PC-9 (cell line): ENCODE measurements at regions not wholly inside any gene's neighbourhood (a gene's known extent, or its start where the extent isn't known, plus 50 kb on each side); places are given as distances from the start of the nearest gene placed in this dataset.

ENCODE experiments used
- BruUV-seq: library from RNA; stranded (reverse); fragments of 400-500 nt; replicated peaks from 2 replicates; lab custom pipeline; 2021; lab: Mats Ljungman, UMichigan
- CTCF ChIA-PET: fragments of 300-600 bp; sonication (Branson Sonifier 250); formaldehyde crosslinking; loops from one replicate; lab custom pipeline; 2022; ENCODE audit warnings: antibody characterized with exemption; lab: Charles Lee
- POLR2A ChIA-PET: fragments of 300-600 bp; sonication (Branson Sonifier 250); formaldehyde crosslinking; loops from one replicate; lab custom pipeline; 2022; ENCODE audit warnings: antibody characterized with exemption; ENCODE audit not compliant: unreplicated experiment; lab: Charles Lee
- DNase-seq, 2 experiments: peaks; one replicate each; pipeline versions ENCODE4 v3.0.0 to v3.0.0-alpha.2; 2015 to 2022; ENCODE audit warnings: mixed read lengths in 1 of 2
- H2AFZ ChIP-seq: fragments of 200-600 bp; sonication (generic); 2 replicates; pipeline ENCODE4 v1.8.1; 2017; ENCODE audit warnings: antibody characterized with exemption
- H3F3A ChIP-seq: fragments of 200-600 bp; sonication (generic); 2 replicates; pipeline ENCODE4 v1.8.1; 2017; ENCODE audit warnings: antibody characterized with exemption, mild to moderate bottlenecking, low read depth; ENCODE audit not compliant: insufficient read depth
- H3K27ac ChIP-seq: fragments of 200-600 bp; sonication (generic); 2 replicates; pipeline ENCODE4 v1.6.1; 2016; ENCODE audit warnings: mixed run types
- H3K27me3 ChIP-seq: fragments of 200-600 bp; sonication (generic); 2 replicates; pipeline ENCODE4 v1.6.1; 2016; ENCODE audit warnings: low read depth, mixed run types; ENCODE audit not compliant: insufficient read depth
- H3K36me3 ChIP-seq: fragments of 200-600 bp; sonication (generic); 2 replicates; pipeline ENCODE4 v1.6.1; 2016; ENCODE audit warnings: low read depth, mixed run types
- H3K4me1 ChIP-seq: fragments of 200-600 bp; sonication (generic); replicated peaks from 2 replicates; pipeline ENCODE4 v1.6.1; 2016; ENCODE audit warnings: mixed run types; ENCODE audit not compliant: insufficient read depth
- H3K4me2 ChIP-seq: fragments of 200-600 bp; sonication (generic); 2 replicates; pipeline ENCODE4 v1.6.1; 2017; ENCODE audit warnings: mixed run types
- H3K4me3 ChIP-seq: fragments of 200-600 bp; sonication (generic); 2 replicates; pipeline ENCODE4 v1.6.1; 2016; ENCODE audit warnings: mixed run types
- H3K79me2 ChIP-seq: fragments of 200-600 bp; sonication (generic); 2 replicates; pipeline ENCODE4 v1.6.1; 2017; ENCODE audit warnings: low read depth, mixed run types
- H3K9me2 ChIP-seq: fragments of 200-600 bp; sonication (generic); 2 replicates; pipeline ENCODE4 v1.8.1; 2017; ENCODE audit warnings: mild to moderate bottlenecking; ENCODE audit not compliant: insufficient read depth
- H3K9me3 ChIP-seq: fragments of 200-600 bp; sonication (generic); 2 replicates; pipeline ENCODE4 v1.8.1; 2016; ENCODE audit warnings: low read depth; ENCODE audit not compliant: insufficient read depth
- H4K20me1 ChIP-seq: fragments of 200-600 bp; sonication (generic); 2 replicates; pipeline ENCODE4 v1.8.1; 2017; ENCODE audit not compliant: insufficient read depth
- EZH2 ChIP-seq: fragments of 200-600 bp; sonication (generic); IDR thresholded peaks from 2 replicates; pipeline ENCODE4 v1.8.0; 2017; ENCODE audit warnings: antibody characterized with exemption, low read depth
- intact Hi-C: fragments of 100-400 bp; cut with micrococcal nuclease; formaldehyde crosslinking; loops from one replicate; pipeline ENCODE4 v1.10.0; 2022; ENCODE audit not compliant: unreplicated experiment
- TF ChIP-seq, protein P1 (sequence below): fragments of 200-600 bp; sonication (generic); conservative IDR thresholded peaks from 2 replicates; pipeline ENCODE4 v1.6.1; 2017; ENCODE audit warnings: mixed run types, antibody characterized with exemption, mild to moderate bottlenecking, moderate library complexity

DNA sequence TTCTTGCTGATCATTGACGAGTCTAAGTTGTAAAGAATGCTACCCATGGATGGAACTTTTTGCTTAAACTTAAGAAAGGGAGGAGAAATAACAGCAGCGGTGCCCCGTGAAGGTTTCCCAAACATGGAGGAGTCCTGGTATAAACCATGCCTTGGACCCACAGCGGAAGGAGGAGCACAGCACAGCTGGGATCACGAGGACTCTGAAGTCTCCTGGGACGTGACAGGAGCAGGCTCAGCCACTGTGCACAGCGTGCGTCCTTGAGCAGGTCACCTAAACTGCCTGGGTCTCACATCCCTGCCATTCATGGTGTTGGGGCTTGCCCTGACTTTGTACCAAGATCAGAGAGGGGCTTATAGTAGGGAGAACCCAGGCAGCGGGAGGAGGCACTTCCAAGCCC, 56.1 kb upstream of the UNC93A start:
- no peaks in the 10 kb centered on the region for H3K9me3 ChIP-seq
- DNase-seq, result no peak
- no peak overlapping the region for H3K27ac ChIP-seq
- H3K4me3 ChIP-seq, result no peak overlapping the region
- BruUV-seq, result no TSS peak
- intact Hi-C loops, result no loop called here
- H3K36me3 ChIP-seq, result no peaks in the 10 kb centered on the region
- TF ChIP-seq EZH2, result no peak
- TF ChIP-seq, protein P1, sequence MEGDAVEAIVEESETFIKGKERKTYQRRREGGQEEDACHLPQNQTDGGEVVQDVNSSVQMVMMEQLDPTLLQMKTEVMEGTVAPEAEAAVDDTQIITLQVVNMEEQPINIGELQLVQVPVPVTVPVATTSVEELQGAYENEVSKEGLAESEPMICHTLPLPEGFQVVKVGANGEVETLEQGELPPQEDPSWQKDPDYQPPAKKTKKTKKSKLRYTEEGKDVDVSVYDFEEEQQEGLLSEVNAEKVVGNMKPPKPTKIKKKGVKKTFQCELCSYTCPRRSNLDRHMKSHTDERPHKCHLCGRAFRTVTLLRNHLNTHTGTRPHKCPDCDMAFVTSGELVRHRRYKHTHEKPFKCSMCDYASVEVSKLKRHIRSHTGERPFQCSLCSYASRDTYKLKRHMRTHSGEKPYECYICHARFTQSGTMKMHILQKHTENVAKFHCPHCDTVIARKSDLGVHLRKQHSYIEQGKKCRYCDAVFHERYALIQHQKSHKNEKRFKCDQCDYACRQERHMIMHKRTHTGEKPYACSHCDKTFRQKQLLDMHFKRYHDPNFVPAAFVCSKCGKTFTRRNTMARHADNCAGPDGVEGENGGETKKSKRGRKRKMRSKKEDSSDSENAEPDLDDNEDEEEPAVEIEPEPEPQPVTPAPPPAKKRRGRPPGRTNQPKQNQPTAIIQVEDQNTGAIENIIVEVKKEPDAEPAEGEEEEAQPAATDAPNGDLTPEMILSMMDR, result no peak
- ChIA-PET CTCF (no interaction called here), POLR2A (no interaction called here)
- H3K9me2 ChIP-seq, result no peaks in the 10 kb centered on the region
- H3K79me2 ChIP-seq, result no peaks in the 10 kb centered on the region
- no peaks in the 10 kb centered on the region for H3F3A ChIP-seq
- peaks cover 78% of the 10 kb centered on the region for H3K27me3 ChIP-seq
- H3K4me2 ChIP-seq, result no peak overlapping the region
- H2AFZ ChIP-seq, result no peak overlapping the region
- H4K20me1 ChIP-seq, result no peaks in the 10 kb centered on the region
- no peaks in the 10 kb centered on the region for H3K4me1 ChIP-seq

DNA sequence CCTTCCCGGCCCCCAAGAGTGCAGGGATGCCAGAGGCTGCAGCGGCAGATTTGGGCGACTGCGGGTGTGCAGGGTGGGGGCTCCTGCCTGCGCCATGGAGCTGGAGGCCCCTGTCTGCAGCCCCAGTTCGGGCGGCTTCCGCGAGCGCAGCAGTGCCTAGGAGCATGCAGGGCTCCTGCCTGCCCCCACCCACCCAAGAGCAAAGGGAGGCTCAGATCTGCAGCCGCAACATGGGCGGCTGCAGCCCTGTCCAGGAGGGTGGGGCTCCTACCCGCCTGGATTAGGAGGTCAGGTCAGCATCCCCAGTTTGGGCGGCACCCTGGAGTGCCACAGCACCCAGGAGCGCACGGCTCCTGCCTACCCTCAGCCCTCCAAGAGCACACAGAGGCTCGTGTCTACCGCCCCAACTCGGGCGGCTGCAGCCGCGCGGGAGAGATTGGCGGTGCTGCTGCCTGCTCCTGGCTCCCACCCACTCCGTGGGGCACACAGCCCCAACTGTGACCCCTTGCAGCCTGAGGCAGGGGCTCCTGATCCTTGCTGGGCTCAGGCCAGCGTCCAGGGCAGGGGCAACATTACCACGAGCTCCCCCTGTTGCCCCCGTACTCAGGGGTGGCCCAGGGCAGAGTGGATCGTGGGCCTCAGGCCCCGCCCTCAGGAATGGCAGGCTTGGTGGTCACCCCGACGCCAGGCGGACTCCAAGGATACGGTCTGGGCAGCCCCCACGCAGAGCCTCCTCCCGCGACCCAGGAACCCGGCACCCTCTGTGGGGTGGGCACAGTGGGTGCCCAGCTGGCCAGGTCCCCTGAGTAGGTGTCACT, 55.5 kb upstream of the UNC93A start:
- H3K4me2 ChIP-seq, result no peak overlapping the region
- ChIA-PET CTCF (no interaction called here), POLR2A (no interaction called here)
- H3K4me1 ChIP-seq, result no peaks in the 10 kb centered on the region
- BruUV-seq, result no TSS peak
- intact Hi-C loops, result no loop called here
- H3K9me3 ChIP-seq, result no peaks in the 10 kb centered on the region
- no peaks in the 10 kb centered on the region for H4K20me1 ChIP-seq
- no peak for TF ChIP-seq EZH2
- TF ChIP-seq, protein P1, result no peak
- H3K9me2 ChIP-seq, result no peaks in the 10 kb centered on the region
- H3K27me3 ChIP-seq, result peaks cover 75% of the 10 kb centered on the region
- no peaks in the 10 kb centered on the region for H3K36me3 ChIP-seq
- H2AFZ ChIP-seq, result no peak overlapping the region
- no peak overlapping the region for H3K27ac ChIP-seq
- H3K4me3 ChIP-seq, result no peak overlapping the region
- H3F3A ChIP-seq, result no peaks in the 10 kb centered on the region
- H3K79me2 ChIP-seq, result no peaks in the 10 kb centered on the region
- no peak for DNase-seq

DNA sequence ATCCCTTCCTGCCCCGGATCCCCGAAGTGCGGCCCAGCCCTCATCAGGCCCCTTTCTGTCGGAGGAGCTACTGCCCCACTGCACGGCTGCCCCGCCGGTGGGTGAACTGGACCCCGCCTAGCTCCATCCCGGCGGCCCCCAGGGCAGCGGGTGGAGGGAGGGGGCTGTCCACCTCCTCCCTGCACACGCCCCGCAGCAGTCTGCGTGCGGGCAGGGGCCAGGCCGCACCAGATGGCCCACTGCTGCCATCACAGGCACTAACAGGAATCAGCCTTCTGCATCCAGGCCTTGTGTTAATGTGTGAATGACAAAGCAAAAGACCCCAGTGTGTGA, 54.9 kb upstream of the UNC93A start:
- BruUV-seq, result no TSS peak
- H3K79me2 ChIP-seq, result no peaks in the 10 kb centered on the region
- H3K4me2 ChIP-seq, result no peak overlapping the region
- no peak for TF ChIP-seq EZH2
- TF ChIP-seq, protein P1, result no peak
- intact Hi-C loops, result no loop called here
- H3K27ac ChIP-seq, result no peak overlapping the region
- H3K36me3 ChIP-seq, result no peaks in the 10 kb centered on the region
- no peaks in the 10 kb centered on the region for H3F3A ChIP-seq
- H3K4me3 ChIP-seq, result no peak overlapping the region
- H2AFZ ChIP-seq, result no peak overlapping the region
- CTCF ChIA-PET, result no interaction called here
- H3K27me3 ChIP-seq, result peaks cover 76% of the 10 kb centered on the region
- no peaks in the 10 kb centered on the region for H3K9me2 ChIP-seq
- POLR2A ChIA-PET, result no interaction called here
- no peaks in the 10 kb centered on the region for H3K4me1 ChIP-seq
- H4K20me1 ChIP-seq, result no peaks in the 10 kb centered on the region
- DNase-seq, result no peak
- no peaks in the 10 kb centered on the region for H3K9me3 ChIP-seq
